ENCODE measurements at regions not wholly inside any gene's neighbourhood (a gene's known extent, or its start where the extent isn't known, plus 50 kb on each side); places are given as distances from the start of the nearest gene placed in this dataset.

DNA sequence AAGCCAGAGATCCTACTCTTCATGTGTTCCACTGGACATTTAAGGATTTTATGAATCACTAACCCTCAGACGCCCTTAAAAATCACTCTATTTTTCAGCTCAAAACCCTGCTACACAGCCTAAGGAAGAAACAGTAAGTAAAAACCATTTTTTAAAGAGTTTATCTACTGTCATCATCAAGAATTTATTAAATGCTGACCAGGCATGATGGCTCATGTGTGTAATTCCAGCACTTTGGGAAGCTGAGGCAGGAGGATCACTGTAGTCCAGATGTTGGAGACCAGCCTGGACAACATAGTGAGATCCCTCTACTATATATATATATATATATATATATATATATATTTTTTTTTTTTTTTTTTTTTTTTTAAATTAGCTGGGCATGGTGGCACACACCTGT lies 124.2 kb upstream of the ID4 start:
- no peaks in the 10 kb centered on the region for H3K27me3 ChIP-seq
- TF ChIP-seq CTCF (IDR thresholded peaks at IDR 0.05) = no peak

GRCh38 chr6:19713411-19713810 lies 123.8 kb upstream of the ID4 start:
- Histone ChIP-seq H3K36me3 (no peaks in the 10 kb centered on the region), H3K9me3 (no peaks in the 10 kb centered on the region), H3K27me3 (no peaks in the 10 kb centered on the region), H3K27ac (no peak overlapping the region), H3K4me3 (ENCODE audit: low read depth in 1 of 2, low read length in 1 of 2) (no peak overlapping the region), H3K4me1 (ENCODE audit: control insufficient read depth in 1 of 2, insufficient read depth in 1 of 2, low read depth in 1 of 2, low read length in 1 of 2) (no peaks in the 10 kb centered on the region)
- TF ChIP-seq CTCF (IDR thresholded peaks at IDR 0.05) = no peak

More for the DNA sequence above, 124.2 kb upstream of the ID4 start:
- Histone ChIP-seq H3K9me3 (no peaks in the 10 kb centered on the region), H3K27ac (no peak overlapping the region), H3K4me3 (ENCODE audit: low read depth in 1 of 2, low read length in 1 of 2) (no peak overlapping the region), H3K4me1 (ENCODE audit: control insufficient read depth in 1 of 2, insufficient read depth in 1 of 2, low read depth in 1 of 2, low read length in 1 of 2) (no peaks in the 10 kb centered on the region), H3K36me3 (no peaks in the 10 kb centered on the region)

DNA sequence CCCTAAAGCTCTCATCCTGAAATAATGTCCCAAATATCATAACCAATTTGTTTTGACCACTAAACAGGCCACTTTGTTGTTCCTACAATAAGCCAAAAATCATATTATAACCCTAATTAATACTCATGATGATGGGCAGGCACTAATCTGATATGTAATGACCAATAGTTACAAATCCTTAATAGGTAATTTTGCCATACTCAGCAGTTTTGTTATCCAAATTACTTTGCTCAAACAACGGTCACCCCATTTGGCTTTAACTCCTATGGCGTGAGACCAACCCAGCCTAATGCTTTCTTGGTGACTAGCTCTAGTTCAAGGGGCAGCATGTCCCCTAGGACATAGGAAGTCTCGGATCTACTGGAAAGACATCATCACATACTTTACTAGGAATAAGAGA lies 123.2 kb upstream of the ID4 start:
- Histone ChIP-seq H3K27me3 (no peaks in the 10 kb centered on the region), H3K4me1 (ENCODE audit: control insufficient read depth in 1 of 2, insufficient read depth in 1 of 2, low read depth in 1 of 2, low read length in 1 of 2) (no peaks in the 10 kb centered on the region), H3K27ac (no peak overlapping the region), H3K36me3 (no peaks in the 10 kb centered on the region), H3K9me3 (no peaks in the 10 kb centered on the region), H3K4me3 (ENCODE audit: low read depth in 1 of 2, low read length in 1 of 2) (no peak overlapping the region)
- no peak for TF ChIP-seq CTCF (IDR thresholded peaks at IDR 0.05)

GRCh38 chr6:19714434-19715166 lies 122.6 kb upstream of the ID4 start:
- Histone ChIP-seq H3K4me1 (ENCODE audit: control insufficient read depth in 1 of 2, insufficient read depth in 1 of 2, low read depth in 1 of 2, low read length in 1 of 2) (no peaks in the 10 kb centered on the region), H3K27me3 (no peaks in the 10 kb centered on the region), H3K27ac (no peak overlapping the region), H3K4me3 (ENCODE audit: low read depth in 1 of 2, low read length in 1 of 2) (no peak overlapping the region), H3K9me3 (no peaks in the 10 kb centered on the region), H3K36me3 (no peaks in the 10 kb centered on the region)
- TF ChIP-seq CTCF (IDR thresholded peaks at IDR 0.05) = no peak

DNA sequence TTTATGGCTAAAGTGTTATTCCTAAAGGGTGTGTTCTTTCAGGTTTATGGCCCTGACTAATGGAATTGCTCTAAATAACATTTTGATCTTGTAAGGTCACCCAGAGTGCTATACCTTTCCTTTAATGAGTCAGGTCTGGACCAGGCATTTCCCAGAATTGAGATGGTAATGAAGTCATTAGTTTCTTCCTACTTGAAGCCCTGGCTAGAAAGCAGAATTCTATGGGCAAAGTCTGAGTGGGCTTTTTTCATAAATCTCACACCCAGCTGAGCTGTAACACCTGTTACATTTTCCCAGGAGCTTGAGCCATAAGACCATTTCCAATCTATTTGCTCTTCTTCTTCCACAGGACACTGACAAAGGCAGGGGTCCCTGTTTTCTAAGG lies 122.0 kb upstream of the ID4 start:
- no peak for TF ChIP-seq CTCF (IDR thresholded peaks at IDR 0.05)
- H3K9me3 ChIP-seq = no peaks in the 10 kb centered on the region
- H3K36me3 ChIP-seq = no peaks in the 10 kb centered on the region

More for the DNA sequence above, 122.0 kb upstream of the ID4 start:
- H3K27ac ChIP-seq = no peak overlapping the region
- H3K4me1 ChIP-seq (ENCODE audit: control insufficient read depth in 1 of 2, insufficient read depth in 1 of 2, low read depth in 1 of 2, low read length in 1 of 2) = no peaks in the 10 kb centered on the region
- H3K27me3 ChIP-seq = no peaks in the 10 kb centered on the region
- H3K4me3 ChIP-seq (ENCODE audit: low read depth in 1 of 2, low read length in 1 of 2) = no peak overlapping the region
